Renal cortex interstitium (tissue), 11 donors: ENCODE measurements at regions not wholly inside any gene's neighbourhood (a gene's known extent, or its start where the extent isn't known, plus 50 kb on each side); places are given as distances from the start of the nearest gene placed in this dataset.
"Not testable (repeated sequence)": the region's sequence is repeated elsewhere in the genome, so short reads cannot be mapped to it uniquely, and the experiment has no call there.

ENCODE experiments used
- DNase-seq, 11 donors: peaks; one replicate each; pipeline ENCODE4 v3.0.0-alpha.2; 2013; ENCODE audit warnings: low read depth in 9 of 11, low spot score in 4 of 11; ENCODE audit errors: extremely low read depth in 1 of 11

DNA sequence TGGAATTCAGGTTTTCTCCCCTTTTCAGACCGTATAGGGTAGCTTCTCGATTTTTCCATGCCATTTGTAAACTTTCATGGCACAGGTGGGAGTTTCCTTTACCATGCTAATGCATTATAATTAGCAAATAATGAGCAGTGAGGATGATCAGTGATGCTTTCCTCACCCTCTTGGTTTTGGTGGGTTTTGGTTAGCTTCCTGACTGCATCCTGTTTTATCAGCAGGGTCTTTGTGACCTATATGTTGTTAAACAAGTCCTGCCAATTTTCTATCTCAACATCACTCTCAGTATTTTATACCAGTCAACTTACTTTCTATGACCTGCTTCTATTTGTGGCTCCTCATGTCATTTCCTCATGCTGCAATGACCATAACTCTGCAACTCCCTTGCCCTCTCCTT lies 1345.1 kb downstream of the NCAM2 start:
- DNase-seq, result no peak

- no peak for DNase-seq
Measured at GRCh38 chr21:22343721-22344120, 1345.5 kb downstream of the NCAM2 start.

GRCh38 chr21:22345624-22346023 lies 1347.4 kb downstream of the NCAM2 start:
- DNase-seq, result no peak

GRCh38 chr21:22346576-22346975 lies 1348.4 kb downstream of the NCAM2 start:
- DNase-seq, result no peak

GRCh38 chr21:22351076-22351475 lies 1352.9 kb downstream of the NCAM2 start:
- no peak for DNase-seq

GRCh38 chr21:22352088-22352487 lies 1353.9 kb downstream of the NCAM2 start:
- DNase-seq, result no peak

DNA sequence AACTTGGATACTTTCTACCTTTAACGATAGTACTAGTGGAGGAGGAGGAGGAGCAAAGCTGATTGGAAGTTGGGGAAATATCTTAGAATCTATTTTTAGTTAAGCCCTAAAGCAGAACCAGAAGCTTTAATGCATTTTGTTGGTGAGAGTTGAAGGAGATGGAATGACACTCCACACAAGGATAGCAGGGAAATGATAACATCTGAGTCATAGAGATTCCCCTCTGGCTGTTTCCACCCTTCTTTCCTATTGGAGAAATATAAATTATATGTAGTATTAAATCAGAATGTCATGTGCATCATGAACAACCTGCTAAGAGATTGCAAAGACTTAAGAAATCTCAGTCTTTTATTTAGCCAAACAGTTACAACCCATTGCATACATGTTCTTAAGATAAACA lies 1357.7 kb downstream of the NCAM2 start:
- no peak for DNase-seq

DNA sequence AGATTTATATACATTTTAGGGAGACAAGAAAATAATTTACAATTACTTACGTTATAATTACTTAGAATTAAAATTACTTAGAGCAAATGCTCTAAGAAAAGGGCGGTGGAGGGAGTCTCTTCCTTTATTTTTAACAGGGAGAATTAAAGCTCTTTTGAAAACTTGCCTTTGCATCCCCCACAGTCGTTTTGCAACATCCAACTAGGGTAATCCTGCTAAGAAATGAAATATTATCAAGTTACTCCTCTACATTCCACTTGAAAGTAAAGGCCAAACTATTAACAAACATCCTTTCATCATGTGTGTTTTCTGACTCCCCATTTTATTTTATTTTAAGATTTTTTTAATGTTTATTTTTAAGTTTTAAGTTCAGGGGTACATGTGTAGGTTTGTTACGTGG lies 1358.5 kb downstream of the NCAM2 start:
- no peak for DNase-seq

DNA sequence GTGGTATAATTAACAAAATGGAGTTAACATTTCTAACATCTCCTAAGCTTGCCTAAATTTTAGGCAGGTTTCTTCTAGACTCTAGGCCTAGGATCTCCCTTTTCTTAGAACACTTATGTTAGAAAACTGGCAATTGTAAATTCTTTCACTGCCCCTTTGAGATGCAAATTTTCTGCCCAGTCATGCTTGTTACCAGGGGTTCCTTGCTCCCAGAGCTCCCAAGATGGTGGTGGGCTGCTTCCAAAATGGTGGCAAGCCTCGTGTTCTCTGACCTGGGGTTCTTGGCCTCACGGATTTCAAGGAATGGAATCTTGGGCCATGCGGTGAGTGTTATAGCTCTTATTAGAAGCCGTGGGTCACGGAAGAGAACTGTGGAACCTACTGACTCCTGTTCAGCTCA lies 1361.4 kb downstream of the NCAM2 start:
- DNase-seq, result not testable (repeated sequence)

DNA sequence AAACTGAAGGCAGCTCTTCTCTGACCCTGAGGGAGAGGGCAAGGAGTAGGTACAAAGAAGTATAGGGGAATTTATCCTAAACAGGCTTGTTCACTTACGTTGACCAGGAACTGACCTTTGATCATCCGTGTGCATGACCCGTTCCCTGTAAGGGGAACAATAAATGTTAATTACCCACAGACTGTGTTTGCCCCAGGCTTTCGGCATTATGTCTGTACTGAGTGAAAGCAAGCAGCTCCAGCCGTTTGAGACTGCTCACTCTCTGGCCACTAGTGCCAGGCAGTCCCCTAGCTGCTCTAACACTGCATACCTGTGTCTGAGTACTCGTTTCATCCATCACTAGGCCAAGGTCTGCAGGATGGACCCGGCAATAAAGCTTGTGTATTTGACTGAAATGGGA lies 1365.3 kb downstream of the NCAM2 start:
- DNase-seq, result no peak

DNA sequence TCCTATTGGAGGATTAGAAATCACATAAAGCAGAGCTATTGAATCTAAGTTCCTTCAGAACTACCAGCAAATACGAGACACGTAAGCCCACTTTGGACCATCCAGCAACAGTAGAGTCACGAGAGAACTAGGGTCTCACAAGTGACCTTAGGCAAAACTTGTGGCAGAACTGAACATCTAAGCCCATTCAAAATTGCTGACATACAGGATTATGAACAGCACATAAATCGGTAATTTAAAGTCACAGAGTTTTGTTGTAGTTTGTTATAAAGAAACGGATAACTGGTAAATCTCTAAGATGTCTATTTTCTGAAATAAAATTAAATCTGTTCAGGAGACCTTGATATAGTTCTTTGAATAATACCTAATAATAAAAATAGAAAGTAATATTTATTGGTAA lies 1366.0 kb downstream of the NCAM2 start:
- DNase-seq, result no peak

GRCh38 chr21:22374218-22374969 lies 1376.2 kb downstream of the NCAM2 start:
- DNase-seq, result no peak

DNA sequence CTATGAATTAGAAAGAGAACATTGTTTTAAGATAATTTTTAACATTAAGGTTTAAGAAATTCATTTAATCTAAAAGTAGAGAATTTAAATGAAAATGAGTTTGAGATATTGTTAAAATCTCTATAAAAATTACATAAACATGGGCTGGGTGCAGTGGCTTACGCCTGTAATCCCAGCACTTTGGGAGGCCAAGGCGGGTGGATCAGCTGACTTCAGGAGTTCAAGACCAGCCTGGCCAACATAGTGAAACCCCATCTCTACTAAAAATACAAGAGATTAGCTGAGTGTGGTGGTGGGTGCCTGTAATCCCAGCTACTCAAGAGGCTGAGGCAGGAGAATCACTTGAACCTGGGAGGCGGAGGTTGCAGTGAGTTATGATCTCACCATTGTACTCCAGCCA lies 1379.6 kb downstream of the NCAM2 start:
- not testable (repeated sequence) for DNase-seq

DNA sequence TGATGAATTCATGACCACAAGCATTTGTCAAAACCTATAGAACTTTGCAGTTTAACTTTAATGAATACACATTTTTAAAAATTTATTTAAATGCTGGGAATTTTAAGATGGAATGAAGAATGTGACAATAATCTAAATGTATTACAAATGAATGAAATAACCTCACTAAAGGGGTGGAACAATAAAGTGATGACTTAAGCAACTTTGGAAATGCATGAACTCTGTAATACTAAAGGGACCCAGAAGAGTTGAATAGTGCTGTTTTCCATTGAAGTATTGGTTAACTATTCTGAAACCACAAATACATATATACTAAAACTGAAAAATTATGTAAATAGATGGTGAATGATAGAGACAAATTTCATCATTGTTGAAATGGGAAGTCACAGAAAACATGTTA lies 1395.1 kb downstream of the NCAM2 start:
- no peak for DNase-seq

DNA sequence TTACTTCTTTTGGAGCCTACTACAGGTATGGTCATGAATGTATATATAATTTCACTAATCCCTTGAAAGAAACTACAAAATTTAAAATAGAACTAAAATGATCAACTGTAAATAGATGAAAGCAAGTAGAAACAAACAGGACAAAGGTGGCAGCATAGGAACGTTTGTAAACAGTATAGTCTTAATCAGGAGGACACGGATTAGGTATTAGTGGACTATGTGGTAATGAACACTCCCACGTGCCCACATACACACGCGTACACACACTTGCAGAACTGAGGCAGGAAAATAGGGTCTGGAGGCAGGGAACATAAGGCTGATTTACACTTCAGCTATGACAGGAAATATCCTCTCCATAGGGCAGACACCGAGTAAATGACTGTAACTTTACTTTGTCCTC lies 1397.8 kb downstream of the NCAM2 start:
- DNase-seq, result no peak

GRCh38 chr21:22399681-22400514 lies 1401.7 kb downstream of the NCAM2 start:
- DNase-seq, result no peak

DNA sequence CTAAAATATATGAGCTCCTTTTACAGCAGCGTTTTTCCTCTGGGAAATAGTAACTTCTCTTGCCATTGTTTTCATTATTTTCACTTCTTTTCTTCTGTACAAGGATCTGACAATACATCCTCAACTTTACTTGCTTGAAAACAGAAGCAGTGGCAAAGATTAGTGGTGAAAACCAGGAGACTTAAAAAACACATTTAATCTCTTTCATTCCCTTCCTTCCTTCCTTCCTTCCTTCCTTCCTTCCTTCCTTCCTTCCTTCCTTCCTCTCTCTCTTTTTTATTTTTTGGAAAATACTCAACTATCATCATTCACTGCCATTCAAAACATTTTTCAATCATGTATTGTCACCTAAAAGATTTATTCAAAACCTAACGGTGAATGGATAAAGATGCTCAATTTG lies 1411.4 kb downstream of the NCAM2 start:
- no peak for DNase-seq

- DNase-seq, result no peak
Measured at GRCh38 chr21:22416555-22416954, 1418.3 kb downstream of the NCAM2 start.

GRCh38 chr21:22421416-22422180 lies 1423.4 kb downstream of the NCAM2 start:
- DNase-seq, result no peak
